ENCODE measurements at regions not wholly inside any gene's neighbourhood (a gene's known extent, or its start where the extent isn't known, plus 50 kb on each side); places are given as distances from the start of the nearest gene placed in this dataset.

GRCh38 chr4:33161202-33161601 is 2441.0 kb downstream of the PCDH7 start:
- Histone ChIP-seq H3K36me3 (ENCODE audit: control insufficient read depth in 1 of 2, insufficient read depth in 2 of 2, low read depth in 1 of 2, low read length in 2 of 2) (no peaks in the 10 kb centered on the region), H2BK120ac (ENCODE audit: low read depth, low read length) (no peak overlapping the region), H3K4ac (ENCODE audit: low read depth in 1 of 2, low read length in 2 of 2) (no peak overlapping the region), H3K27me3 (ENCODE audit: control insufficient read depth in 1 of 2, insufficient read depth in 1 of 2, low read length in 2 of 2) (no peaks in the 10 kb centered on the region), H3K9ac (ENCODE audit: low read length) (no peak overlapping the region), H3K4me2 (ENCODE audit: low read length, poor library complexity, severe bottlenecking) (no peak overlapping the region), H3K14ac (ENCODE audit: low read length in 2 of 2) (no peak overlapping the region), H2BK5ac (ENCODE audit: low read depth, low read length, poor library complexity, severe bottlenecking) (no peak overlapping the region), H3K27ac (ENCODE audit: low read length, poor library complexity, severe bottlenecking) (no peak overlapping the region), H3K4me3 (ENCODE audit: insufficient read depth in 1 of 2, low read depth in 1 of 2, low read length in 2 of 2) (no peak overlapping the region), H3K9me3 (ENCODE audit: control insufficient read depth, low read length) (peaks cover 4% of the 10 kb centered on the region), H2BK12ac (ENCODE audit: low read length in 2 of 2) (no peak overlapping the region), H3K23ac (ENCODE audit: low read length in 2 of 2) (no peak overlapping the region), H2AFZ (ENCODE audit: low read depth, low read length) (no peak overlapping the region), H3K4me1 (ENCODE audit: control insufficient read depth, insufficient read depth, low read depth, low read length) (no peaks in the 10 kb centered on the region), H3K18ac (ENCODE audit: low read depth in 1 of 2, low read length in 2 of 2) (no peak overlapping the region), H4K91ac (ENCODE audit: low read length) (no peak overlapping the region), H2AK5ac (ENCODE audit: low read length, severe bottlenecking) (no peak overlapping the region), H4K8ac (ENCODE audit: low read length) (no peak overlapping the region), H2BK15ac (ENCODE audit: low read depth, poor library complexity, severe bottlenecking) (no peak overlapping the region), H3K79me1 (replicated peaks; ENCODE audit: low read length, poor library complexity, severe bottlenecking) (no peaks in the 10 kb centered on the region)
- DNase-seq, result no peak
- 95% methylated on average over 4 of the region's 4 CpGs for WGBS

GRCh38 chr4:33162122-33162521 is 2442.0 kb downstream of the PCDH7 start:
- Histone ChIP-seq H3K14ac (ENCODE audit: low read length in 2 of 2) (no peak overlapping the region), H3K9me3 (ENCODE audit: control insufficient read depth, low read length) (no peaks in the 10 kb centered on the region), H3K9ac (ENCODE audit: low read length) (no peak overlapping the region), H3K27ac (ENCODE audit: low read length, poor library complexity, severe bottlenecking) (no peak overlapping the region), H3K4ac (ENCODE audit: low read depth in 1 of 2, low read length in 2 of 2) (no peak overlapping the region), H2BK5ac (ENCODE audit: low read depth, low read length, poor library complexity, severe bottlenecking) (no peak overlapping the region), H4K8ac (ENCODE audit: low read length) (no peak overlapping the region), H4K91ac (ENCODE audit: low read length) (no peak overlapping the region), H3K4me1 (ENCODE audit: control insufficient read depth, insufficient read depth, low read depth, low read length) (no peaks in the 10 kb centered on the region), H3K23ac (ENCODE audit: low read length in 2 of 2) (no peak overlapping the region), H2BK12ac (ENCODE audit: low read length in 2 of 2) (no peak overlapping the region), H3K79me1 (replicated peaks; ENCODE audit: low read length, poor library complexity, severe bottlenecking) (no peaks in the 10 kb centered on the region), H3K4me3 (ENCODE audit: insufficient read depth in 1 of 2, low read depth in 1 of 2, low read length in 2 of 2) (no peak overlapping the region), H3K4me2 (ENCODE audit: low read length, poor library complexity, severe bottlenecking) (no peak overlapping the region), H2AFZ (ENCODE audit: low read depth, low read length) (no peak overlapping the region), H2BK15ac (ENCODE audit: low read depth, poor library complexity, severe bottlenecking) (no peak overlapping the region), H2AK5ac (ENCODE audit: low read length, severe bottlenecking) (no peak overlapping the region), H3K27me3 (ENCODE audit: control insufficient read depth in 1 of 2, insufficient read depth in 1 of 2, low read length in 2 of 2) (no peaks in the 10 kb centered on the region), H2BK120ac (ENCODE audit: low read depth, low read length) (no peak overlapping the region), H3K36me3 (ENCODE audit: control insufficient read depth in 1 of 2, insufficient read depth in 2 of 2, low read depth in 1 of 2, low read length in 2 of 2) (no peaks in the 10 kb centered on the region), H3K18ac (ENCODE audit: low read depth in 1 of 2, low read length in 2 of 2) (no peak overlapping the region)
- DNase-seq, result no peak

- no peak overlapping the region for H2BK5ac ChIP-seq (ENCODE audit: low read depth, low read length, poor library complexity, severe bottlenecking)
- no peak overlapping the region for H3K14ac ChIP-seq (ENCODE audit: low read length in 2 of 2)
- no peak overlapping the region for H2BK15ac ChIP-seq (ENCODE audit: low read depth, poor library complexity, severe bottlenecking)
- no peak overlapping the region for H3K4me3 ChIP-seq (ENCODE audit: insufficient read depth in 1 of 2, low read depth in 1 of 2, low read length in 2 of 2)
- H3K4me2 ChIP-seq (ENCODE audit: low read length, poor library complexity, severe bottlenecking), result no peak overlapping the region
- no peak overlapping the region for H2AFZ ChIP-seq (ENCODE audit: low read depth, low read length)
- H3K18ac ChIP-seq (ENCODE audit: low read depth in 1 of 2, low read length in 2 of 2), result no peak overlapping the region
- H4K8ac ChIP-seq (ENCODE audit: low read length), result no peak overlapping the region
- DNase-seq, result no peak
- H3K36me3 ChIP-seq (ENCODE audit: control insufficient read depth in 1 of 2, insufficient read depth in 2 of 2, low read depth in 1 of 2, low read length in 2 of 2), result no peaks in the 10 kb centered on the region
- no peak overlapping the region for H4K91ac ChIP-seq (ENCODE audit: low read length)
- no peak overlapping the region for H2BK12ac ChIP-seq (ENCODE audit: low read length in 2 of 2)
- H3K9ac ChIP-seq (ENCODE audit: low read length), result no peak overlapping the region
- H3K4me1 ChIP-seq (ENCODE audit: control insufficient read depth, insufficient read depth, low read depth, low read length), result no peaks in the 10 kb centered on the region
- no peak overlapping the region for H3K23ac ChIP-seq (ENCODE audit: low read length in 2 of 2)
- no peak overlapping the region for H3K4ac ChIP-seq (ENCODE audit: low read depth in 1 of 2, low read length in 2 of 2)
- WGBS, result no CpG with 5 or more reads among the region's 1 CpG
- H2AK5ac ChIP-seq (ENCODE audit: low read length, severe bottlenecking), result no peak overlapping the region
- H3K79me1 ChIP-seq (replicated peaks; ENCODE audit: low read length, poor library complexity, severe bottlenecking), result no peaks in the 10 kb centered on the region
- no peak overlapping the region for H3K27ac ChIP-seq (ENCODE audit: low read length, poor library complexity, severe bottlenecking)
- no peaks in the 10 kb centered on the region for H3K9me3 ChIP-seq (ENCODE audit: control insufficient read depth, low read length)
- H3K27me3 ChIP-seq (ENCODE audit: control insufficient read depth in 1 of 2, insufficient read depth in 1 of 2, low read length in 2 of 2), result no peaks in the 10 kb centered on the region
- no peak overlapping the region for H2BK120ac ChIP-seq (ENCODE audit: low read depth, low read length)
Measured at GRCh38 chr4:33171873-33172525, 2451.8 kb downstream of the PCDH7 start.

GRCh38 chr4:33176566-33176965 is 2456.4 kb downstream of the PCDH7 start:
- Histone ChIP-seq H3K27me3 (ENCODE audit: control insufficient read depth in 1 of 2, insufficient read depth in 1 of 2, low read length in 2 of 2) (no peaks in the 10 kb centered on the region), H3K27ac (ENCODE audit: low read length, poor library complexity, severe bottlenecking) (no peak overlapping the region), H3K14ac (ENCODE audit: low read length in 2 of 2) (no peak overlapping the region), H2BK12ac (ENCODE audit: low read length in 2 of 2) (no peak overlapping the region), H2BK5ac (ENCODE audit: low read depth, low read length, poor library complexity, severe bottlenecking) (no peak overlapping the region), H2BK15ac (ENCODE audit: low read depth, poor library complexity, severe bottlenecking) (no peak overlapping the region), H3K9me3 (ENCODE audit: control insufficient read depth, low read length) (no peaks in the 10 kb centered on the region), H3K4me2 (ENCODE audit: low read length, poor library complexity, severe bottlenecking) (no peak overlapping the region), H2BK120ac (ENCODE audit: low read depth, low read length) (no peak overlapping the region), H2AFZ (ENCODE audit: low read depth, low read length) (no peak overlapping the region), H3K4me3 (ENCODE audit: insufficient read depth in 1 of 2, low read depth in 1 of 2, low read length in 2 of 2) (no peak overlapping the region), H3K4me1 (ENCODE audit: control insufficient read depth, insufficient read depth, low read depth, low read length) (no peaks in the 10 kb centered on the region), H4K8ac (ENCODE audit: low read length) (no peak overlapping the region), H3K9ac (ENCODE audit: low read length) (no peak overlapping the region), H3K4ac (ENCODE audit: low read depth in 1 of 2, low read length in 2 of 2) (no peak overlapping the region), H2AK5ac (ENCODE audit: low read length, severe bottlenecking) (no peak overlapping the region), H3K79me1 (replicated peaks; ENCODE audit: low read length, poor library complexity, severe bottlenecking) (no peaks in the 10 kb centered on the region), H3K36me3 (ENCODE audit: control insufficient read depth in 1 of 2, insufficient read depth in 2 of 2, low read depth in 1 of 2, low read length in 2 of 2) (no peaks in the 10 kb centered on the region), H4K91ac (ENCODE audit: low read length) (no peak overlapping the region), H3K18ac (ENCODE audit: low read depth in 1 of 2, low read length in 2 of 2) (no peak overlapping the region), H3K23ac (ENCODE audit: low read length in 2 of 2) (no peak overlapping the region)
- DNase-seq, result no peak
- no CpG with 5 or more reads among the region's 1 CpG for WGBS
